ENCODE measurements at regions not wholly inside any gene's neighbourhood (a gene's known extent, or its start where the extent isn't known, plus 50 kb on each side); places are given as distances from the start of the nearest gene placed in this dataset.

DNA sequence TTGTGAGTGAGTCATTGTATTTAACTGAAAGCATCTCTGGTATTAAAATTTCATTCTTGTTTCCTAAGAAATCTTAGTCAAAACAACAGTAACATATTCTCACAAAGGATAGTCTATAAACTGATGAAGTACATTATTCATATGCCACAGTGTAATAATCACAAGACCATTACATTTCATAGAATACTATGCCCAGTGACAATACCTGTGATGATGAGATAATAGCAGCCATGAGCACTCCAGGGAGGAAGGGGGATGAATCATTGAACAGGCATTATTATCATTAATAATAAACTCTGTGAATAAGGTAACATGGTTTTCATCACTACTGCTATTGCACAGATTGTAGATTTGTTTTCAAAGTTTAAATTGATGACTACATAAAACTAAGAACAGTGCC is 667.9 kb downstream of the EPM2A start:
- TF ChIP-seq PHF8 (conservative IDR thresholded peaks at IDR 0.05; ENCODE audit: low read depth, low read length): no peak
- no peak overlapping the region for H3K4me3 ChIP-seq (ENCODE audit: extremely low read depth in 1 of 4, insufficient read depth in 2 of 4, low read depth in 3 of 4, low read length in 4 of 4)
- no peak overlapping the region for H3K27ac ChIP-seq (ENCODE audit: low read depth, low read length)
- H3K23me2 ChIP-seq (ENCODE audit: low read depth, low read length): no peaks in the 10 kb centered on the region
- no peak overlapping the region for H2BK120ac ChIP-seq (replicated peaks; ENCODE audit: low read depth, low read length)
- no peak overlapping the region for H4K8ac ChIP-seq (ENCODE audit: extremely low read depth, insufficient read depth, low read length)
- H3K4me2 ChIP-seq (ENCODE audit: insufficient read depth in 1 of 2, low read depth in 2 of 2, low read length in 2 of 2): no peak overlapping the region
- H4K20me1 ChIP-seq (replicated peaks in 1 of 2; ENCODE audit: control insufficient read depth in 1 of 2, insufficient read depth in 2 of 2, low read length in 2 of 2): no peaks in the 10 kb centered on the region
- H3K27me3 ChIP-seq (replicated peaks in 1 of 4; ENCODE audit: control insufficient read depth in 3 of 4, extremely low read depth in 1 of 4, insufficient read depth in 3 of 4, low read length in 3 of 4): no peaks in the 10 kb centered on the region
- no peaks in the 10 kb centered on the region for H3K4me1 ChIP-seq (replicated peaks in 1 of 4; ENCODE audit: control insufficient read depth in 3 of 4, insufficient read depth in 4 of 4, low read length in 3 of 4)
- H2BK15ac ChIP-seq (ENCODE audit: low read length): no peak overlapping the region
- no peak overlapping the region for H3K56ac ChIP-seq (replicated peaks; ENCODE audit: insufficient read length, low read depth, low read length)
- no peaks in the 10 kb centered on the region for H3K79me1 ChIP-seq (ENCODE audit: low read depth, low read length)
- H3K9me3 ChIP-seq (ENCODE audit: insufficient read depth in 2 of 2, low read depth in 1 of 2, low read length in 1 of 2): no peaks in the 10 kb centered on the region
- no peak overlapping the region for H2AK5ac ChIP-seq (ENCODE audit: low read depth, low read length)
- H2BK12ac ChIP-seq (ENCODE audit: low read depth, low read length): no peak overlapping the region
- no peak overlapping the region for H3K18ac ChIP-seq (ENCODE audit: extremely low read depth, low read length)
- no peak overlapping the region for H2AFZ ChIP-seq (ENCODE audit: low read length)
- H3K36me3 ChIP-seq (ENCODE audit: control insufficient read depth in 2 of 4, insufficient read depth in 4 of 4, low read length in 3 of 4): no peaks in the 10 kb centered on the region
- H4K5ac ChIP-seq (ENCODE audit: insufficient read length, low read depth, low read length): no peak overlapping the region
- ChIA-PET POLR2A (ENCODE audit: partially characterized antibody) (no interaction called here), CTCF (ENCODE audit: partially characterized antibody) (interaction anchor here (0.7 kb wide), 1 partner anchor 1625 kb away, joined by 3 read pairs; no protein-coding TSS in a partner anchor)
- H3K79me2 ChIP-seq (ENCODE audit: control insufficient read depth in 1 of 2, insufficient read depth in 2 of 2, low read length in 2 of 2): no peaks in the 10 kb centered on the region
- DNase-seq (ENCODE audit: low read depth in 1 of 2, low spot score in 2 of 2): no peak
- no peak overlapping the region for H2BK5ac ChIP-seq (ENCODE audit: low read depth, low read length)
- H4K91ac ChIP-seq (replicated peaks; ENCODE audit: insufficient read length, low read length): no peak overlapping the region
- H3K9ac ChIP-seq (replicated peaks in 1 of 4; ENCODE audit: extremely low read depth in 1 of 4, low read depth in 3 of 4, low read length in 3 of 4): no peak overlapping the region
- no peak overlapping the region for H3K14ac ChIP-seq (ENCODE audit: insufficient read length)
- FAIRE-seq: no peak
- H2BK20ac ChIP-seq (ENCODE audit: low read length): no peak overlapping the region
- no peak overlapping the region for H3K23ac ChIP-seq (ENCODE audit: insufficient read length)
- no peak overlapping the region for H3K4ac ChIP-seq (replicated peaks; ENCODE audit: insufficient read length, low read depth, low read length)

Measured in H1 (cell line).